DND-41 (cell line): ENCODE measurements at regions not wholly inside any gene's neighbourhood (a gene's known extent, or its start where the extent isn't known, plus 50 kb on each side); places are given as distances from the start of the nearest gene placed in this dataset.

Experiments
- ATAC-seq: fragments of 200-7000 bp; cut with Tn5 transposase; 3 replicates; pipeline ENCODE4 v1.9.1; 2021; ENCODE audit warnings: low read depth; ENCODE audit not compliant: insufficient read depth
- DNase-seq: peaks from one replicate; pipeline ENCODE4 v3.0.0-alpha.2; 2020
- H2AFZ ChIP-seq: 2 replicates; pipeline ENCODE4 v1.6.0; 2012; ENCODE audit warnings: low read depth, low read length
- H3K27ac ChIP-seq: 2 replicates; pipeline ENCODE4 v1.5.1; 2012; ENCODE audit warnings: low read length, inconsistent platforms
- H3K27me3 ChIP-seq: fragments of 200-600 bp; sonication (generic); 2 replicates; pipeline ENCODE4 v1.6.0; 2012; ENCODE audit warnings: low read length, mild to moderate bottlenecking, inconsistent platforms; ENCODE audit not compliant: insufficient read depth, poor library complexity
- H3K36me3 ChIP-seq: 2 replicates; pipeline ENCODE4 v1.5.1; 2012; ENCODE audit warnings: low read length, inconsistent platforms; ENCODE audit not compliant: insufficient read depth
- H3K4me1 ChIP-seq: 2 replicates; pipeline ENCODE4 v1.5.1; 2012; ENCODE audit warnings: mild to moderate bottlenecking, low read length; ENCODE audit not compliant: insufficient read depth
- H3K4me2 ChIP-seq: 2 replicates; pipeline ENCODE4 v1.6.0; 2012; ENCODE audit warnings: mild to moderate bottlenecking, moderate library complexity, low read length, inconsistent platforms; ENCODE audit not compliant: insufficient read depth
- H3K4me3 ChIP-seq, 2 experiments: fragments of 200-600 bp in 1 of 2; shearing (Covaris generic) in 1 of 2; 2 replicates each; pipeline ENCODE4 v1.5.1; 2012 to 2016; ENCODE audit warnings: inconsistent platforms in 2 of 2, low read length in 2 of 2, mild to moderate bottlenecking in 2 of 2, low read depth in 1 of 2, moderate library complexity in 1 of 2
- H3K79me2 ChIP-seq: 2 replicates; pipeline ENCODE4 v1.6.0; 2012; ENCODE audit warnings: low read length, inconsistent platforms; ENCODE audit not compliant: insufficient read depth
- H3K9ac ChIP-seq: 2 replicates; pipeline ENCODE4 v1.6.0; 2012; ENCODE audit warnings: low read depth, mild to moderate bottlenecking, inconsistent platforms, low read length, moderate library complexity
- H3K9me3 ChIP-seq: 2 replicates; pipeline ENCODE4 v1.5.1; 2012; ENCODE audit warnings: low read length, moderate library complexity, mild to moderate bottlenecking, inconsistent platforms; ENCODE audit not compliant: insufficient read depth, severe bottlenecking
- H4K20me1 ChIP-seq: 2 replicates; pipeline ENCODE4 v1.6.0; 2012; ENCODE audit warnings: low read length; ENCODE audit not compliant: insufficient read depth
- CTCF ChIP-seq: IDR thresholded peaks from 2 replicates; pipeline ENCODE4 v1.5.1; 2012; ENCODE audit warnings: borderline replicate concordance, low read length, moderate library complexity, mild to moderate bottlenecking; ENCODE audit not compliant: poor library complexity, severe bottlenecking; ENCODE audit errors: extremely low read depth
- EZH2 ChIP-seq: IDR thresholded peaks from 3 replicates; pipeline ENCODE4 v1.6.1; 2012; ENCODE audit warnings: borderline replicate concordance, low read depth, mild to moderate bottlenecking, moderate library complexity, low read length, inconsistent platforms; ENCODE audit not compliant: severe bottlenecking

- H2AFZ ChIP-seq, result no peak overlapping the region
- no peak overlapping the region for H3K9ac ChIP-seq
- no peaks in the 10 kb centered on the region; the same call in 1 of the 2 replicates for H4K20me1 ChIP-seq
- no peak overlapping the region for H3K4me3 ChIP-seq
- DNase-seq (no peak), ATAC-seq (no peak)
- no peak overlapping the region for H3K4me2 ChIP-seq
- H3K79me2 ChIP-seq, result no peaks in the 10 kb centered on the region
- no peak for TF ChIP-seq EZH2
- no peak for TF ChIP-seq CTCF
- no peaks in the 10 kb centered on the region for H3K27me3 ChIP-seq
- no peaks in the 10 kb centered on the region for H3K36me3 ChIP-seq
- H3K4me1 ChIP-seq, result no peaks in the 10 kb centered on the region
- no peaks in the 10 kb centered on the region for H3K9me3 ChIP-seq
- no peak overlapping the region for H3K27ac ChIP-seq
Observed at GRCh38 chr19:31436121-31436776, 87.0 kb upstream of the TSHZ3 start.

GRCh38 chr19:31438401-31439269 is 89.4 kb upstream of the TSHZ3 start:
- Histone ChIP-seq H3K9ac (no peak overlapping the region), H3K4me3 (no peak overlapping the region), H3K4me2 (no peak overlapping the region), H3K36me3 (no peaks in the 10 kb centered on the region), H3K79me2 (no peaks in the 10 kb centered on the region), H4K20me1 (no peaks in the 10 kb centered on the region; the same call in 1 of the 2 replicates), H3K4me1 (no peaks in the 10 kb centered on the region), H3K27ac (no peak overlapping the region), H3K27me3 (no peaks in the 10 kb centered on the region), H2AFZ (no peak overlapping the region), H3K9me3 (no peaks in the 10 kb centered on the region)
- no peak for TF ChIP-seq CTCF
- TF ChIP-seq EZH2, result no peak
- DNase-seq (no peak), ATAC-seq (no peak)

- no peak for DNase-seq
- no peak for ATAC-seq
- Histone ChIP-seq H3K36me3 (no peaks in the 10 kb centered on the region), H3K9ac (no peak overlapping the region), H3K79me2 (no peaks in the 10 kb centered on the region), H4K20me1 (no peaks in the 10 kb centered on the region; the same call in 1 of the 2 replicates), H3K9me3 (no peaks in the 10 kb centered on the region), H3K4me2 (no peak overlapping the region), H3K4me1 (no peaks in the 10 kb centered on the region), H3K4me3 (no peak overlapping the region), H3K27ac (no peak overlapping the region), H3K27me3 (no peaks in the 10 kb centered on the region), H2AFZ (no peak overlapping the region)
- TF ChIP-seq CTCF, result no peak
- TF ChIP-seq EZH2, result no peak
Observed at GRCh38 chr19:31439270-31439573, 90.0 kb upstream of the TSHZ3 start.
